Ishikawa (cell line): ENCODE measurements at regions not wholly inside any gene's neighbourhood (a gene's known extent, or its start where the extent isn't known, plus 50 kb on each side); places are given as distances from the start of the nearest gene placed in this dataset.

Source experiments
- CEBPB ChIP-seq: IDR thresholded peaks from 2 replicates; pipeline ENCODE4 v1.6.1; 2012
- CREB1 ChIP-seq: IDR thresholded peaks from 2 replicates; pipeline ENCODE4 v1.6.1; 2012; ENCODE audit warnings: low read depth
- EGR1 ChIP-seq: IDR thresholded peaks from 2 replicates; pipeline ENCODE4 v1.6.1; 2012
- EP300 ChIP-seq: IDR thresholded peaks from 2 replicates; pipeline ENCODE4 v1.6.1; 2012; ENCODE audit warnings: borderline replicate concordance
- FOXM1 ChIP-seq: IDR thresholded peaks from 2 replicates; pipeline ENCODE4 v1.6.1; 2012; ENCODE audit warnings: low read depth, borderline replicate concordance
- MAX ChIP-seq: IDR thresholded peaks from 2 replicates; pipeline ENCODE4 v1.6.1; 2012
- NFIC ChIP-seq: IDR thresholded peaks from 2 replicates; pipeline ENCODE4 v1.6.1; 2012
- RAD21 ChIP-seq: IDR thresholded peaks from 2 replicates; pipeline ENCODE4 v1.6.1; 2012; ENCODE audit warnings: low read depth
- REST ChIP-seq: IDR thresholded peaks from 2 replicates; pipeline ENCODE4 v1.6.1; 2012; ENCODE audit warnings: low read depth, mild to moderate bottlenecking
- TAF1 ChIP-seq: IDR thresholded peaks from 2 replicates; pipeline ENCODE4 v1.6.1; 2012; ENCODE audit warnings: low read depth, mild to moderate bottlenecking
- TCF12 ChIP-seq: IDR thresholded peaks from 2 replicates; pipeline ENCODE4 v1.6.1; 2012; ENCODE audit warnings: low read depth
- TEAD4 ChIP-seq: IDR thresholded peaks from 2 replicates; pipeline ENCODE4 v1.6.1; 2012
- USF1 ChIP-seq: IDR thresholded peaks from 2 replicates; pipeline ENCODE4 v1.6.1; 2012
- YY1 ChIP-seq: IDR thresholded peaks from 2 replicates; pipeline ENCODE4 v1.6.1; 2012; ENCODE audit warnings: low read depth
- ZBTB7A ChIP-seq: IDR thresholded peaks from 2 replicates; pipeline ENCODE4 v1.6.1; 2012; ENCODE audit warnings: low read depth

- TF ChIP-seq TEAD4 (no peak), REST (no peak), EGR1 (no peak), YY1 (no peak), EP300 (no peak), TCF12 (no peak), CREB1 (no peak)
Measured at GRCh38 chr1:67953301-67953700, 97.1 kb downstream of the DIRAS3 start.

- TF ChIP-seq CEBPB (no peak), NFIC (no peak), RAD21 (no peak), ZBTB7A (no peak), REST (no peak), FOXM1 (no peak), EGR1 (no peak), EP300 (no peak), TCF12 (no peak), MAX (no peak), TAF1 (no peak), CREB1 (no peak), USF1 (no peak), YY1 (no peak), TEAD4 (no peak)
Measured at GRCh38 chr1:67952071-67952470, 98.4 kb downstream of the DIRAS3 start.

GRCh38 chr1:67951014-67951413 is 99.4 kb downstream of the DIRAS3 start:
- no peak for TF ChIP-seq MAX
- TF ChIP-seq TAF1 = no peak
- no peak for TF ChIP-seq NFIC
- no peak for TF ChIP-seq YY1
- TF ChIP-seq REST = no peak
- no peak for TF ChIP-seq ZBTB7A
- no peak for TF ChIP-seq EP300
- no peak for TF ChIP-seq EGR1
- no peak for TF ChIP-seq TEAD4
- no peak for TF ChIP-seq FOXM1
- no peak for TF ChIP-seq CREB1
- no peak for TF ChIP-seq USF1
- TF ChIP-seq RAD21 = no peak
- no peak for TF ChIP-seq CEBPB
- no peak for TF ChIP-seq TCF12

GRCh38 chr1:67948151-67949080 is 102.0 kb downstream of the DIRAS3 start:
- TF ChIP-seq ZBTB7A (no peak), MAX (no peak), YY1 (no peak), TEAD4 (no peak), RAD21 (no peak), REST (no peak), EGR1 (no peak)
